ENCODE measurements at regions not wholly inside any gene's neighbourhood (a gene's known extent, or its start where the extent isn't known, plus 50 kb on each side); places are given as distances from the start of the nearest gene placed in this dataset.
"Not testable (repeated sequence)": the region's sequence is repeated elsewhere in the genome, so short reads cannot be mapped to it uniquely, and the experiment has no call there.

DNA sequence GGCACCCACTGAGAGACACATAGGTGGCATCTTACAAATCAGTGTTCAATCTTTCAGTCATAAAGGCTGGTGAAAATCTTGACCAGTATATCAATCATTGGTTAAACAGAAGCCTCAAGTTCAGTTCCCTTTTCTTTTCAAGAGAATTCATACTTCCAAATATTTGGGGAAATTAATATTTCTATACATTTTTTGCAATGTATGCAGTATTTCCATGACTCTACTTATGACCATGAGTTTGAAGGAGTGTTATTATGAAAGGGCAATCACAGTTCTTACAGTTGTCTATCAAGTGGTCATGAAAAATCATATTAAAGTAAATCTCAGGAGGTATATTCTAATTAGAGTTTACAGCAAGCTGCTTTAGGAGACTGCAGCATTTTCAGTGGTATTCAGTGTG is 724.0 kb downstream of the ANKRD7 start:
- H3K36me3 ChIP-seq (ENCODE audit: control insufficient read depth, insufficient read depth, low read length), result no peaks in the 10 kb centered on the region
- H3K27me3 ChIP-seq (ENCODE audit: control insufficient read depth, insufficient read depth, low read length), result no peaks in the 10 kb centered on the region
- H3K4me1 ChIP-seq (ENCODE audit: control insufficient read depth, insufficient read depth, low read length), result no peaks in the 10 kb centered on the region
- no peak overlapping the region for H3K4me3 ChIP-seq (ENCODE audit: low read depth, low read length)
- H3K9me3 ChIP-seq (ENCODE audit: control insufficient read depth, insufficient read depth, low read length), result no peaks in the 10 kb centered on the region
- no peak overlapping the region for H3K9ac ChIP-seq (ENCODE audit: low read depth, low read length)

DNA sequence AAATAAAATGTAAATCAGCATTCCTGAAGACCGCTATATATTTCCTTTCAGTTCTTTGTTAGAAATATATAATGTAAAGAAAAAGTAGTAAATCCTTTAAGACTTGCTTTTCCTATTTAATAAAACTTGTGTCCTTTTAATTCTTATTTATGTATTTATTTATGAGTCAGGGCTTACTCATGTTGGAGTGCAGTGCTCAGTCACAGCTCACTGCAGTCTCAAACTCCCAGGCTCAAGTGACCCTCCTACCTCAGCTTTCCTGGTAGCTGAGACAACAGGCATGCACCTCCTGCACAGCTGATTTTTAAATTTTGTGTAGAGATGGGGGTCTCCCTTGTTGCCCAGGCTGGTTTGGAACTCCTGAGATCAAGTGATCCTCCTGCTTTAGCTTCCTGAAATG is 724.5 kb downstream of the ANKRD7 start:
- H3K4me1 ChIP-seq (ENCODE audit: control insufficient read depth, insufficient read depth, low read length), result no peaks in the 10 kb centered on the region
- H3K36me3 ChIP-seq (ENCODE audit: control insufficient read depth, insufficient read depth, low read length), result no peaks in the 10 kb centered on the region
- no peak overlapping the region for H3K4me3 ChIP-seq (ENCODE audit: low read depth, low read length)
- H3K9me3 ChIP-seq (ENCODE audit: control insufficient read depth, insufficient read depth, low read length), result no peaks in the 10 kb centered on the region
- no peak overlapping the region for H3K9ac ChIP-seq (ENCODE audit: low read depth, low read length)
- no peaks in the 10 kb centered on the region for H3K27me3 ChIP-seq (ENCODE audit: control insufficient read depth, insufficient read depth, low read length)

DNA sequence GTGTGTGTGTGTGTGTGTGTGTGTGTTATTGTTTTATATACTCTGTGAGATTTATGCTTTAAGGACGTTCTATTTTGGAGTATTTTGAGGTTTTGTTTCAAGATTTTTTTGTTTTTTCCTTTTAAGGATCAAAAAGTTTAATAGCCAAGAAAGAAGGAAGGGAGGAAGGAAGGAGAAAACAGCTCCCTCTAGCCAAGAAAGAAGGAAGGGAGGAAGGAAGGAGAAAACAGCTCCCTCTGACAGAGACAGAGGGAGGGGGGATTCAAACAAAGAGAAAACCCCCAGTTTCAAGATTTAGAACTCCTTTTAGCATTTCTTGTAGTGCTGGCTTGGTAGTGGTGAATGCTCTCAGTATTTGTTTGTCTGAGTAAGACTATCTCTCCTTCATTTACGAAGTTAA is 731.8 kb downstream of the ANKRD7 start:
- not testable (repeated sequence) for H3K4me1 ChIP-seq (ENCODE audit: control insufficient read depth, insufficient read depth, low read length); H3K9ac ChIP-seq (ENCODE audit: low read depth, low read length); H3K4me3 ChIP-seq (ENCODE audit: low read depth, low read length); H3K9me3 ChIP-seq (ENCODE audit: control insufficient read depth, insufficient read depth, low read length); H3K36me3 ChIP-seq (ENCODE audit: control insufficient read depth, insufficient read depth, low read length); H3K27me3 ChIP-seq (ENCODE audit: control insufficient read depth, insufficient read depth, low read length)

- no peaks in the 10 kb centered on the region for H3K36me3 ChIP-seq (ENCODE audit: control insufficient read depth, insufficient read depth, low read length)
- no peaks in the 10 kb centered on the region for H3K4me1 ChIP-seq (ENCODE audit: control insufficient read depth, insufficient read depth, low read length)
- H3K9ac ChIP-seq (ENCODE audit: low read depth, low read length), result no peak overlapping the region
- H3K27me3 ChIP-seq (ENCODE audit: control insufficient read depth, insufficient read depth, low read length), result no peaks in the 10 kb centered on the region
- no peaks in the 10 kb centered on the region for H3K9me3 ChIP-seq (ENCODE audit: control insufficient read depth, insufficient read depth, low read length)
- no peak overlapping the region for H3K4me3 ChIP-seq (ENCODE audit: low read depth, low read length)
Observed at GRCh38 chr7:118969370-118969769, 744.9 kb downstream of the ANKRD7 start.

GRCh38 chr7:118971706-118972105 is 747.2 kb downstream of the ANKRD7 start:
- Histone ChIP-seq H3K4me3 (ENCODE audit: low read depth, low read length) (no peak overlapping the region), H3K27me3 (ENCODE audit: control insufficient read depth, insufficient read depth, low read length) (no peaks in the 10 kb centered on the region), H3K9ac (ENCODE audit: low read depth, low read length) (no peak overlapping the region), H3K9me3 (ENCODE audit: control insufficient read depth, insufficient read depth, low read length) (no peaks in the 10 kb centered on the region), H3K4me1 (ENCODE audit: control insufficient read depth, insufficient read depth, low read length) (no peaks in the 10 kb centered on the region), H3K36me3 (ENCODE audit: control insufficient read depth, insufficient read depth, low read length) (no peaks in the 10 kb centered on the region)

- no peak overlapping the region for H3K9ac ChIP-seq (ENCODE audit: low read depth, low read length)
Observed at GRCh38 chr7:118974836-118975235, 750.3 kb downstream of the ANKRD7 start.

DNA sequence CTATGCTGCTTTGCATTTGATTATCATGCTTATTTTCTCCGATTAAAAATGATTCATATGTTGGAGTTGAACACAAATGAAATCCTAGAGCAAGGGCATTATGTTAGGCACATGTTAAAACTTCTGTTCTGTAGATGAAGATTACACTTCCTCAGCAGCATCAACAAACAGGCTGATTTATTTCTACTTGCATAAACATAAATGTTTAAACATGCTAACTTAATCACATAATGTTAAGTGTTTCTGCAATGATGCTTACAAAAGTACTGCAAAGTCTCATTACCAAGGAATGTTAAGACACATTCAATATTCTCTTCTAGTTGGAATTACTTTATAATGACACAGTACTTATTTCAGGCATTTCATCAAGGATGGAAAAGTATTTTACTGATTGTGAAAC is 770.8 kb downstream of the ANKRD7 start:
- H3K4me1 ChIP-seq (ENCODE audit: control insufficient read depth, insufficient read depth, low read length), result no peaks in the 10 kb centered on the region
- H3K9ac ChIP-seq (ENCODE audit: low read depth, low read length), result no peak overlapping the region
- no peak overlapping the region for H3K4me3 ChIP-seq (ENCODE audit: low read depth, low read length)
- no peaks in the 10 kb centered on the region for H3K9me3 ChIP-seq (ENCODE audit: control insufficient read depth, insufficient read depth, low read length)
- H3K36me3 ChIP-seq (ENCODE audit: control insufficient read depth, insufficient read depth, low read length), result no peaks in the 10 kb centered on the region
- no peaks in the 10 kb centered on the region for H3K27me3 ChIP-seq (ENCODE audit: control insufficient read depth, insufficient read depth, low read length)

More at GRCh38 chr7:118974836-118975235, 750.3 kb downstream of the ANKRD7 start:
- Histone ChIP-seq H3K36me3 (ENCODE audit: control insufficient read depth, insufficient read depth, low read length) (no peaks in the 10 kb centered on the region), H3K9me3 (ENCODE audit: control insufficient read depth, insufficient read depth, low read length) (no peaks in the 10 kb centered on the region), H3K27me3 (ENCODE audit: control insufficient read depth, insufficient read depth, low read length) (no peaks in the 10 kb centered on the region), H3K4me1 (ENCODE audit: control insufficient read depth, insufficient read depth, low read length) (no peaks in the 10 kb centered on the region), H3K4me3 (ENCODE audit: low read depth, low read length) (no peak overlapping the region)

DNA sequence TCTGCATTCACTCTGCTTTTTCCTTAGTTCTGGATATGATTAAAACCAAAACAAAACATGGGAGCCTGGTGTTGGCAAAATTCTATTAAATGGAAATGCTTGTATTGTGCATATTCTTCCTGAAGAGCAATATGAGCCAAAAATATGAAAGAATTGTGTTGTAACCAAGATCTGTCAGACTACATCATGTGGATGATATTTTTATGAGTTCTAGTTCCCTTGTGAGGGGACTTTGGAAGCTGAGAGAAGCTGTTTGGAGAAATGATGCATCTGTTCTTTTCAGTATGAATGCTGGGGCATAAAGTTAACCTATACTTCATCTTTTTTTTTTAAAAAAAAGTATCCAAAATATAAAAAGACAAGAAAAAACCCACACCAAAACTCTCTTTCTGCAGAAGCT is 782.7 kb downstream of the ANKRD7 start:
- Histone ChIP-seq H3K9ac (ENCODE audit: low read depth, low read length) (no peak overlapping the region), H3K4me1 (ENCODE audit: control insufficient read depth, insufficient read depth, low read length) (no peaks in the 10 kb centered on the region), H3K4me3 (ENCODE audit: low read depth, low read length) (no peak overlapping the region), H3K9me3 (ENCODE audit: control insufficient read depth, insufficient read depth, low read length) (no peaks in the 10 kb centered on the region), H3K36me3 (ENCODE audit: control insufficient read depth, insufficient read depth, low read length) (no peaks in the 10 kb centered on the region), H3K27me3 (ENCODE audit: control insufficient read depth, insufficient read depth, low read length) (no peaks in the 10 kb centered on the region)

- Histone ChIP-seq H3K4me1 (ENCODE audit: control insufficient read depth, insufficient read depth, low read length) (no peaks in the 10 kb centered on the region), H3K9me3 (ENCODE audit: control insufficient read depth, insufficient read depth, low read length) (no peaks in the 10 kb centered on the region), H3K9ac (ENCODE audit: low read depth, low read length) (no peak overlapping the region), H3K36me3 (ENCODE audit: control insufficient read depth, insufficient read depth, low read length) (no peaks in the 10 kb centered on the region), H3K27me3 (ENCODE audit: control insufficient read depth, insufficient read depth, low read length) (no peaks in the 10 kb centered on the region), H3K4me3 (ENCODE audit: low read depth, low read length) (no peak overlapping the region)
Observed at GRCh38 chr7:119010635-119011034, 786.1 kb downstream of the ANKRD7 start.

DNA sequence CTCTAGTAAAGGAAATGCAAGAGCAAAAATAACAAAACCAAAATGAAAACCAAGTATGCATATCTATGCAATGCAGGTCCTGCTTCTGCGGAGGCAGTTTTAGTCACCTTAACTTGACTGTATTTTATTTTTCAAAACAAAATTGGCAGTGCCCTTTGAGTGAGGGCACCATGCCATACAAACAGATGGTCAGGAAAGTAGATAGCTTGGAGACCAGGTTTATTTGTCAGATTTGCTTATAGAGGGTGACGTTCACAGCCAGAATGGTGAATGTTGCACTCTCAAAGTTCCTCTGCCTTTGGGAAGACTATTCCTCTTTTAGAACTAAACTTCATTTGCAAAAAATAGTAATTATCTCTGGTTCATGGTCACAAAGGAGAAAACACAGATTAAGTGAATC is 801.9 kb downstream of the ANKRD7 start:
- Histone ChIP-seq H3K9ac (ENCODE audit: low read depth, low read length) (no peak overlapping the region), H3K36me3 (ENCODE audit: control insufficient read depth, insufficient read depth, low read length) (no peaks in the 10 kb centered on the region), H3K4me3 (ENCODE audit: low read depth, low read length) (no peak overlapping the region), H3K4me1 (ENCODE audit: control insufficient read depth, insufficient read depth, low read length) (no peaks in the 10 kb centered on the region), H3K27me3 (ENCODE audit: control insufficient read depth, insufficient read depth, low read length) (no peaks in the 10 kb centered on the region), H3K9me3 (ENCODE audit: control insufficient read depth, insufficient read depth, low read length) (no peaks in the 10 kb centered on the region)

DNA sequence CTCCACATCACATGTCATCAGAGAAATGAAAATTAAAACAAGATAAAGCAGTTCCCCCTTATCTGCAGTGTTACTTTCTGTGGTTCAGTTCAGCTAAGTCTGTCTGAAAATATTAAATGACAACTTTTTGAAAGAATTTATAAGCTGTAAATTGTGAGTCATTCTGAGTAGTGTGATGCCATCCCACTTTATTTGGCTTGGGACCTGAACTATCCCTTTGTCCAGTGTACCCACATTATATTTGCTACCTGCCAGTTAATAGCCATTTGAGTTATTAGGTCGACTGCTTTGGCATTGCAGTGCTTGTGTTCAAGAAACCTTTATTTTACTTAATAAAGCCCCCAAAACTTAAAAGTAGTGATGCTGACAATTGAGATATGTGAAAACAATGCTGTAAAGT is 804.2 kb downstream of the ANKRD7 start:
- no peaks in the 10 kb centered on the region for H3K4me1 ChIP-seq (ENCODE audit: control insufficient read depth, insufficient read depth, low read length)
- no peaks in the 10 kb centered on the region for H3K36me3 ChIP-seq (ENCODE audit: control insufficient read depth, insufficient read depth, low read length)
- no peaks in the 10 kb centered on the region for H3K27me3 ChIP-seq (ENCODE audit: control insufficient read depth, insufficient read depth, low read length)
- no peaks in the 10 kb centered on the region for H3K9me3 ChIP-seq (ENCODE audit: control insufficient read depth, insufficient read depth, low read length)
- no peak overlapping the region for H3K9ac ChIP-seq (ENCODE audit: low read depth, low read length)
- no peak overlapping the region for H3K4me3 ChIP-seq (ENCODE audit: low read depth, low read length)

DNA sequence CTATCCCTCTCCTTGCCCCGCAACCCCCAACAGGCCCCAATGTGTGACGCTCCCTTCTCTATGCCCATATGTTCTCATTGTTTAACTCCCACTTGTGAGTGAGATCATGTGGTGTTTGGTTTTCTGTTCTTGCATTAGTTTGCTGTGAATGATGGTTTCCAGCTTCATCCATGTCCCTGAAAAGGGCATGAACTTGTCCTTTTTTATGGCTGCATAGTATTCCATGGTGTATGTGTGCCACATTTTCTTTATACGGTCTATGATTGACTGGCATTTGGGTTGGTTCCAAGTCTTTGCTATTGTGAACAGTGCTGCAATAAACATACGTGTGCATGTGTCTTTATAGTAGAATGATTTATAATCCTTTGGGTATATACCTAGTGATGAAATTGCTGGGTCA is 807.6 kb downstream of the ANKRD7 start:
- not testable (repeated sequence) for H3K9me3 ChIP-seq (ENCODE audit: control insufficient read depth, insufficient read depth, low read length); H3K4me1 ChIP-seq (ENCODE audit: control insufficient read depth, insufficient read depth, low read length); H3K27me3 ChIP-seq (ENCODE audit: control insufficient read depth, insufficient read depth, low read length); H3K36me3 ChIP-seq (ENCODE audit: control insufficient read depth, insufficient read depth, low read length); H3K9ac ChIP-seq (ENCODE audit: low read depth, low read length); H3K4me3 ChIP-seq (ENCODE audit: low read depth, low read length)

- Histone ChIP-seq H3K4me1 (ENCODE audit: control insufficient read depth, insufficient read depth, low read length) (no peaks in the 10 kb centered on the region), H3K4me3 (ENCODE audit: low read depth, low read length) (no peak overlapping the region), H3K36me3 (ENCODE audit: control insufficient read depth, insufficient read depth, low read length) (no peaks in the 10 kb centered on the region)
Observed at GRCh38 chr7:119033641-119034040, 809.1 kb downstream of the ANKRD7 start.

More at GRCh38 chr7:119033641-119034040, 809.1 kb downstream of the ANKRD7 start:
- H3K9me3 ChIP-seq (ENCODE audit: control insufficient read depth, insufficient read depth, low read length), result no peaks in the 10 kb centered on the region
- H3K9ac ChIP-seq (ENCODE audit: low read depth, low read length), result no peak overlapping the region
- no peaks in the 10 kb centered on the region for H3K27me3 ChIP-seq (ENCODE audit: control insufficient read depth, insufficient read depth, low read length)
